ENCODE measurements at regions not wholly inside any gene's neighbourhood (a gene's known extent, or its start where the extent isn't known, plus 50 kb on each side); places are given as distances from the start of the nearest gene placed in this dataset.

- H3K4me3 Mint-ChIP-seq, result no peak overlapping the region
- Histone ChIP-seq H3K4me2 (replicated peaks; ENCODE audit: low read depth, low read length, poor library complexity, severe bottlenecking) (no peak overlapping the region), H3K9me3 (ENCODE audit: control extremely low read depth in 1 of 3, control insufficient read depth in 2 of 3, insufficient read depth in 1 of 3, low read length in 2 of 3) (no peaks in the 10 kb centered on the region), H3K36me3 (replicated peaks in 1 of 2; ENCODE audit: control extremely low read depth in 1 of 2, control insufficient read depth in 1 of 2, extremely low read depth in 1 of 2, insufficient read depth in 2 of 2, low read length in 1 of 2) (no peaks in the 10 kb centered on the region), H2AFZ (ENCODE audit: insufficient read depth, low read depth, low read length, poor library complexity, severe bottlenecking) (no peak overlapping the region), H3K9ac (ENCODE audit: low read length) (no peak overlapping the region), H3K4me3 (ENCODE audit: control extremely low read depth in 1 of 5, extremely low read depth in 1 of 5, insufficient read depth in 1 of 5, low read depth in 2 of 5, low read length in 4 of 5) (no peak overlapping the region), H3K79me2 (ENCODE audit: control insufficient read depth, insufficient read depth, low read length) (no peaks in the 10 kb centered on the region), H3K27ac (ENCODE audit: low read length in 2 of 2) (no peak overlapping the region), H4K20me1 (ENCODE audit: control insufficient read depth, insufficient read depth, low read length, poor library complexity, severe bottlenecking) (no peaks in the 10 kb centered on the region), H3K4me1 (ENCODE audit: control insufficient read depth in 2 of 2, insufficient read depth in 2 of 2, low read length in 2 of 2) (no peaks in the 10 kb centered on the region), H3K27me3 (replicated peaks in 1 of 4; ENCODE audit: control extremely low read depth in 1 of 4, control insufficient read depth in 3 of 4, insufficient read depth in 4 of 4, low read length in 3 of 4) (no peaks in the 10 kb centered on the region)
- H3K4me1 Mint-ChIP-seq, result no peaks in the 10 kb centered on the region
- intact Hi-C loops (cut with micrococcal nuclease), result no loop called here
- ChIA-PET CTCF (no interaction called here), POLR2A (no interaction called here)
- no peaks in the 10 kb centered on the region for H3K9me3 Mint-ChIP-seq (ENCODE audit: insufficient read depth)
- H3K27me3 Mint-ChIP-seq, result no peaks in the 10 kb centered on the region
- TF ChIP-seq CTCF (IDR thresholded peaks at IDR 0.05) (no peak), EZH2 (IDR thresholded peaks at IDR 0.05; ENCODE audit: borderline replicate concordance, insufficient read depth, low read depth, low read length, poor library complexity, severe bottlenecking) (no peak)
- DNase-seq (no peak), ATAC-seq (ENCODE audit: low read depth) (no peak)
- 100% methylated on average over 3 of the region's 3 CpGs for WGBS (ENCODE audit: insufficient coverage)
- no peak overlapping the region for H3K27ac Mint-ChIP-seq
Measured at GRCh38 chr4:108432418-108432817, 188.0 kb upstream of the RPL34 start.

GRCh38 chr4:108431986-108432385 is 188.4 kb upstream of the RPL34 start:
- Mint-ChIP-seq H3K4me3 (no peak overlapping the region), H3K4me1 (no peaks in the 10 kb centered on the region), H3K27ac (no peak overlapping the region), H3K27me3 (no peaks in the 10 kb centered on the region), H3K9me3 (ENCODE audit: insufficient read depth) (no peaks in the 10 kb centered on the region)
- Histone ChIP-seq H3K4me3 (ENCODE audit: control extremely low read depth in 1 of 5, extremely low read depth in 1 of 5, insufficient read depth in 1 of 5, low read depth in 2 of 5, low read length in 4 of 5) (no peak overlapping the region), H3K79me2 (ENCODE audit: control insufficient read depth, insufficient read depth, low read length) (no peaks in the 10 kb centered on the region), H3K4me2 (replicated peaks; ENCODE audit: low read depth, low read length, poor library complexity, severe bottlenecking) (no peak overlapping the region), H3K9me3 (ENCODE audit: control extremely low read depth in 1 of 3, control insufficient read depth in 2 of 3, insufficient read depth in 1 of 3, low read length in 2 of 3) (no peaks in the 10 kb centered on the region), H3K9ac (ENCODE audit: low read length) (no peak overlapping the region), H4K20me1 (ENCODE audit: control insufficient read depth, insufficient read depth, low read length, poor library complexity, severe bottlenecking) (no peaks in the 10 kb centered on the region), H3K36me3 (replicated peaks in 1 of 2; ENCODE audit: control extremely low read depth in 1 of 2, control insufficient read depth in 1 of 2, extremely low read depth in 1 of 2, insufficient read depth in 2 of 2, low read length in 1 of 2) (no peaks in the 10 kb centered on the region), H3K4me1 (ENCODE audit: control insufficient read depth in 2 of 2, insufficient read depth in 2 of 2, low read length in 2 of 2) (no peaks in the 10 kb centered on the region), H3K27me3 (replicated peaks in 1 of 4; ENCODE audit: control extremely low read depth in 1 of 4, control insufficient read depth in 3 of 4, insufficient read depth in 4 of 4, low read length in 3 of 4) (no peaks in the 10 kb centered on the region), H3K27ac (ENCODE audit: low read length in 2 of 2) (no peak overlapping the region), H2AFZ (ENCODE audit: insufficient read depth, low read depth, low read length, poor library complexity, severe bottlenecking) (no peak overlapping the region)
- WGBS (ENCODE audit: insufficient coverage), result no CpG with 5 or more reads among the region's 1 CpG
- TF ChIP-seq CTCF (IDR thresholded peaks at IDR 0.05) (no peak), EZH2 (IDR thresholded peaks at IDR 0.05; ENCODE audit: borderline replicate concordance, insufficient read depth, low read depth, low read length, poor library complexity, severe bottlenecking) (no peak)
- CTCF ChIA-PET, result no interaction called here
- DNase-seq (no peak), ATAC-seq (ENCODE audit: low read depth) (no peak)
- POLR2A ChIA-PET, result no interaction called here
- intact Hi-C loops (cut with micrococcal nuclease), result no loop called here

All from B cell (primary cell).